Caco-2 (cell line): ENCODE measurements at regions not wholly inside any gene's neighbourhood (a gene's known extent, or its start where the extent isn't known, plus 50 kb on each side); places are given as distances from the start of the nearest gene placed in this dataset.

Experiments
- BruUV-seq: library from RNA; stranded (reverse); fragments of 400-500 nt; replicated peaks from 2 replicates; lab custom pipeline; 2021; lab: Mats Ljungman, UMichigan
- CTCF ChIA-PET: fragments of 300-600 bp; sonication (Branson Sonifier 250); formaldehyde crosslinking; loops from one replicate; lab custom pipeline; 2022; ENCODE audit warnings: antibody characterized with exemption; lab: Charles Lee
- POLR2A ChIA-PET: fragments of 300-600 bp; sonication (Branson Sonifier 250); formaldehyde crosslinking; loops from one replicate; lab custom pipeline; 2022; ENCODE audit warnings: antibody characterized with exemption; lab: Charles Lee
- DNase-seq, 2 experiments: peaks; one replicate each; pipeline versions ENCODE4 v3.0.0 to v3.0.0-alpha.2; 2020 to 2022
- H3K27me3 ChIP-seq: replicated peaks from 2 replicates; pipeline ENCODE4 v1.6.0; 2011; ENCODE audit warnings: low read length; ENCODE audit not compliant: control insufficient read depth, insufficient read depth
- H3K36me3 ChIP-seq: 2 replicates; pipeline ENCODE4 v1.5.1; 2011; ENCODE audit warnings: low read length; ENCODE audit not compliant: control insufficient read depth, insufficient read depth
- H3K4me1 ChIP-seq: fragments of 250-450 bp; sonication (Bioruptor Pico); 2 replicates; pipeline ENCODE4 v1.5.1; 2020; ENCODE audit warnings: mild to moderate bottlenecking
- H3K4me3 ChIP-seq: 2 replicates; pipeline ENCODE4 v1.5.1; 2011; ENCODE audit warnings: low read depth, mild to moderate bottlenecking, control low read depth, low read length
- H3K9me3 ChIP-seq: fragments of 250-450 bp; sonication (Bioruptor Pico); 2 replicates; pipeline ENCODE4 v1.5.1; 2020; ENCODE audit warnings: mild to moderate bottlenecking, moderate library complexity
- H3K27ac Mint-ChIP-seq: one replicate; pipeline ENCODE4 v1.8.0; 2022; ENCODE audit warnings: mixed read lengths; ENCODE audit not compliant: unreplicated experiment
- H3K27me3 Mint-ChIP-seq: one replicate; pipeline ENCODE4 v1.8.0; 2022; ENCODE audit warnings: mixed read lengths; ENCODE audit not compliant: insufficient read depth, unreplicated experiment
- H3K36me3 Mint-ChIP-seq: one replicate; pipeline ENCODE4 v1.8.0; 2022; ENCODE audit warnings: mild to moderate bottlenecking, mixed read lengths; ENCODE audit not compliant: insufficient read depth, unreplicated experiment
- H3K4me1 Mint-ChIP-seq: one replicate; pipeline ENCODE4 v1.8.0; 2022; ENCODE audit warnings: low read depth, mixed read lengths; ENCODE audit not compliant: unreplicated experiment
- H3K4me3 Mint-ChIP-seq: one replicate; pipeline ENCODE4 v1.8.0; 2022; ENCODE audit warnings: mild to moderate bottlenecking, moderate library complexity, mixed read lengths; ENCODE audit not compliant: unreplicated experiment
- H3K9me3 Mint-ChIP-seq: one replicate; pipeline ENCODE4 v1.8.0; 2022; ENCODE audit warnings: mixed read lengths; ENCODE audit not compliant: unreplicated experiment
- CTCF ChIP-seq, 2 experiments: fragments of 200-600 bp in 1 of 2; IDR thresholded peaks; 1 replicate in 1 of 2; 2 replicates in 1 of 2; pipeline versions ENCODE4 v1.5.1 to v1.8.0; 2011 to 2022; ENCODE audit warnings: antibody characterized with exemption in 1 of 2, control low read depth in 1 of 2, inconsistent platforms in 1 of 2, low read depth in 1 of 2, low read length in 1 of 2, mild to moderate bottlenecking in 1 of 2, moderate library complexity in 1 of 2; ENCODE audit not compliant: insufficient read depth in 1 of 2, severe bottlenecking in 1 of 2, unreplicated experiment in 1 of 2
- intact Hi-C: fragments of 100-400 bp; cut with micrococcal nuclease; formaldehyde crosslinking; loops from one replicate; pipeline ENCODE4 v1.10.0; 2022; ENCODE audit not compliant: unreplicated experiment

- no peak for TF ChIP-seq CTCF (IDR thresholded peaks at IDR 0.05; ENCODE audit: insufficient read depth in 1 of 2, low read depth in 1 of 2, low read length in 1 of 2, severe bottlenecking in 1 of 2, unreplicated experiment in 1 of 2)
- Mint-ChIP-seq H3K36me3 (no peaks in the 10 kb centered on the region), H3K4me3 (no peak overlapping the region), H3K27ac (peak overlapping the region; percentile 31), H3K4me1 (peaks cover 39% of the 10 kb centered on the region), H3K27me3 (no peaks in the 10 kb centered on the region), H3K9me3 (no peaks in the 10 kb centered on the region)
- Histone ChIP-seq H3K27me3 (no peaks in the 10 kb centered on the region), H3K36me3 (no peaks in the 10 kb centered on the region), H3K9me3 (no peaks in the 10 kb centered on the region), H3K4me3 (no peak overlapping the region), H3K4me1 (peaks cover 22% of the 10 kb centered on the region)
- ChIA-PET POLR2A (interaction anchor here (0.6 kb wide), 1 partner anchor 617 kb away, joined by 8 read pairs; no protein-coding TSS in a partner anchor), CTCF (no interaction called here)
- BruUV-seq, result no TSS peak
- DNase-seq, result peak; percentile 60 to 65
- intact Hi-C loops, result loop anchor here (5.0 kb wide), 2 partner anchors 49 to 109 kb away; no protein-coding TSS in a partner anchor
These were observed 133.5 kb upstream of the IL12B start for GRCh38 chr5:159463590-159464321.

- Mint-ChIP-seq H3K36me3 (no peaks in the 10 kb centered on the region), H3K4me3 (no peak overlapping the region), H3K4me1 (peaks cover 39% of the 10 kb centered on the region), H3K27ac (no peak overlapping the region), H3K9me3 (no peaks in the 10 kb centered on the region), H3K27me3 (no peaks in the 10 kb centered on the region)
- no peak for TF ChIP-seq CTCF (IDR thresholded peaks at IDR 0.05; ENCODE audit: insufficient read depth in 1 of 2, low read depth in 1 of 2, low read length in 1 of 2, severe bottlenecking in 1 of 2, unreplicated experiment in 1 of 2)
- CTCF ChIA-PET, result no interaction called here
- DNase-seq, result no peak
- Histone ChIP-seq H3K4me3 (no peak overlapping the region), H3K27me3 (no peaks in the 10 kb centered on the region), H3K9me3 (no peaks in the 10 kb centered on the region), H3K4me1 (peaks cover 22% of the 10 kb centered on the region), H3K36me3 (no peaks in the 10 kb centered on the region)
- POLR2A ChIA-PET, result no interaction called here
- BruUV-seq, result no TSS peak
- intact Hi-C loops, result no loop called here
These were observed 135.3 kb upstream of the IL12B start for GRCh38 chr5:159465604-159466003.

GRCh38 chr5:159467666-159468065, 137.4 kb upstream of the IL12B start:
- H3K9me3 Mint-ChIP-seq, result no peaks in the 10 kb centered on the region
- ChIA-PET CTCF (no interaction called here), POLR2A (no interaction called here)
- no peak overlapping the region for H3K27ac Mint-ChIP-seq
- Histone ChIP-seq H3K4me1 (peaks cover 22% of the 10 kb centered on the region), H3K4me3 (no peak overlapping the region), H3K9me3 (no peaks in the 10 kb centered on the region), H3K36me3 (no peaks in the 10 kb centered on the region), H3K27me3 (no peaks in the 10 kb centered on the region)
- H3K4me1 Mint-ChIP-seq, result peaks cover 35% of the 10 kb centered on the region
- BruUV-seq, result no TSS peak
- no peaks in the 10 kb centered on the region for H3K27me3 Mint-ChIP-seq
- intact Hi-C loops, result no loop called here
- no peak overlapping the region for H3K4me3 Mint-ChIP-seq
- no peaks in the 10 kb centered on the region for H3K36me3 Mint-ChIP-seq
- no peak for TF ChIP-seq CTCF (IDR thresholded peaks at IDR 0.05; ENCODE audit: insufficient read depth in 1 of 2, low read depth in 1 of 2, low read length in 1 of 2, severe bottlenecking in 1 of 2, unreplicated experiment in 1 of 2)
- no peak for DNase-seq
